ENCODE measurements at regions not wholly inside any gene's neighbourhood (a gene's known extent, or its start where the extent isn't known, plus 50 kb on each side); places are given as distances from the start of the nearest gene placed in this dataset.

- TF ChIP-seq CTCF (conservative IDR thresholded peaks at IDR 0.05; ENCODE audit: low read depth, low read length) (no peak), EZH2 (IDR thresholded peaks at IDR 0.05; ENCODE audit: borderline replicate concordance, low read depth, low read length, poor library complexity, severe bottlenecking) (no peak)
These were observed 125.6 kb upstream of the RPS23 start for GRCh38 chr5:82403724-82404123.

All from A673 (cell line).